D721Med (cell line): ENCODE measurements at regions not wholly inside any gene's neighbourhood (a gene's known extent, or its start where the extent isn't known, plus 50 kb on each side); places are given as distances from the start of the nearest gene placed in this dataset.

Experiments used
- DNase-seq: peaks from one replicate; pipeline ENCODE4 v3.0.0; 2011; ENCODE audit warnings: low spot score; ENCODE audit not compliant: insufficient read length
- FAIRE-seq: peaks from 2 replicates; lab custom pipeline; 2011; peaks lifted over from hg19 to GRCh38; lab: Jason Lieb, UNC
- CTCF ChIP-seq: IDR thresholded peaks from 2 replicates; pipeline ENCODE4 v1.5.1; 2012; ENCODE audit warnings: mild to moderate bottlenecking, control low read depth; ENCODE audit not compliant: insufficient read depth; ENCODE audit errors: missing control alignments

GRCh38 chr4:56086561-56086960 lies 137.8 kb downstream of the CEP135 start:
- TF ChIP-seq CTCF = no peak
- no peak for DNase-seq
- no peak for FAIRE-seq

- FAIRE-seq (no peak), DNase-seq (no peak)
- TF ChIP-seq CTCF = no peak
These were observed 137.4 kb downstream of the CEP135 start for GRCh38 chr4:56086073-56086541.

- FAIRE-seq (no peak), DNase-seq (no peak)
- TF ChIP-seq CTCF = no peak
These were observed 136.5 kb downstream of the CEP135 start for GRCh38 chr4:56085275-56085674.

GRCh38 chr4:56084851-56085250 lies 136.1 kb downstream of the CEP135 start:
- no peak for TF ChIP-seq CTCF
- FAIRE-seq (no peak), DNase-seq (no peak)
